Right kidney (tissue), 1 donor: ENCODE measurements at regions not wholly inside any gene's neighbourhood (a gene's known extent, or its start where the extent isn't known, plus 50 kb on each side); places are given as distances from the start of the nearest gene placed in this dataset.

Experiments used
- DNase-seq: peaks from one replicate; pipeline ENCODE4 v3.0.0-alpha.2; 2016

DNA sequence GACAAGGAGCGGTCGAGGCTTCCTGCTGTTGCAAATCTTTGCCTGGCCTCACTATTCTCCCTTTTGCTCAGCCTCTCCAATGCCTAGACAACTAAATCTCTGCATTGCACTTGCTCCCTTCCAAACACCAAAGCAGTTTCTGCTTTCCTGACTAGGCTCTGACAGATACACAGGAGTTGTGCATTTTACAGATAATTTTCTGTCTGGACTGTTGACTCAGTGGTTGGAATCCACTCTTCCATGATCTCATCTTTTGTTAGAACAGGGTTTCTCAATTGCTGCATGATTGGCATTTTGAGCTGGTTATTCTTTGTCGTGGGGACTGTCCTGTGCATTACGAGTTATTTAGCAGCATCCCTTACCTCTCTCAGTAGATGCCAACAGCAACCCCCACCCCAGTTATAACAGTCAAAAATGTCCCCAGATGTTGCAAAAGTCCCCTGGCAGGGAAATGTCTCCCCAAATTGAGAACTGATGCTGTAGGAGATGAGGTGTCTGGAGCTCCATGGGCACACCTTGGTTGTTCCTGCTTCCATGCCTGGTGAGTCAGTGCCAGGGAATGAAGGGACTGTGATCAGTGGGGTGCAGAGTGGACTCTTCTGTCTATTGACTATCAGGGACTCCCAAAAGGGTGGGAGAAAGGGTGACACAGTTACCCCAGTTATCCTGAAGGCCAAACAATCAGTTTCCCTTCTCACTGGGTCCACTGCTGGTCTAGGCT lies 557.4 kb upstream of the PSMD7 start:
- no peak for DNase-seq

DNA sequence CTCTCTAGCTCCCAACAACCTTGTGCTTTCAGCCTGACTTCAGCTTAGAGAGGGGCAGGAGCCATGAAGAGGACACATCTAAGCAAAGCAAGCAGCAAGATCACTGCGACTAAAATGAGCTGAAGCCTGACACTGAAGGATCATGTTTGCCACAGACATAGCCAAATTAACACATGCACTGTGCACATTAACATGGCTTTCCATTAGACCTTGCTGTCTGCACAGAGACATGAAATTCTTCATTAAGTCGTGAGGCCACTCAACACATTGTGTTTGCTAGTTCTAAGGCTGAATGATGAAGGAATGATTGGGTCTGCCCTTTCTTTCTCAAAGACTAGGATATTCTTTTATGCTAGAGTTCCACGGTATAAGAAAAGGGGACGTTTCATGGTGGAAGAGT lies 558.3 kb upstream of the PSMD7 start:
- no peak for DNase-seq

DNA sequence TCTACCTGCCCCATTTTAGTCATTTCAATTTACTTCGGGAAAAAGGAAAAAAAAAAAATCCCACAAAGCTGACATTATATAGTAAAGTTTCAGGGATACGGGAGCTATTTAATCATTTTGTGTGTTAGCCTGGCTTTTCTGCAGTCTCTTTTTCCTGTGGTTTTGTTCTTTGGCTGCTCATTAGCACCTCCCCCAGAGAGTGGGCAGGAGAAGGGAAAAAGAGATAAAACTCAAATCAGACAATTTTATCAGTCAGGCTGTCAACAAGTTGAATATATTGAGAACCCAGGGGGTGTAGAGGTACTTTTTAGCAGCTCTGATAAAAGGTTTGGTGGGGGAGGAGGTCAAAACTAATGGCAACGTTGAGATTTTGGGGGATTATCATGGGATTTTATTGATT lies 559.0 kb upstream of the PSMD7 start:
- DNase-seq: no peak

DNA sequence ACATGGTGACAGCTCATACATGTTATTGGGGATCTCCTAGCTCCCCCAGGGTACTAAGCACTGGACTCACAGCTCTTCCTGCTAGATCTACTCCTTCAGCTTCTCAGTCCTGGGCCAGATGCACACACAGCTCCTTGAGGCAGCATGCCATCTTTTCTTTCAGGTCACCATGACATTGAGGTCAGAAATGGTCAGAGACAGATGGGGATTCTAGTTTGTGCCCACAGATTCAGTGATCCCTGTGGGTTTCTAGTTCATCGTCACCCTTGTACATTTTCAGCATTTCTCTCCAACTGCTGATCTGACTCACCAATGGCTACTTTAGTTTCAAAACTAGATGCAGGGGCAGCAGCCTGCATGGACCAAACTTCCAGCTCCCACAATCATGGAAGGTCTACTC lies 560.7 kb upstream of the PSMD7 start:
- DNase-seq: no peak

DNA sequence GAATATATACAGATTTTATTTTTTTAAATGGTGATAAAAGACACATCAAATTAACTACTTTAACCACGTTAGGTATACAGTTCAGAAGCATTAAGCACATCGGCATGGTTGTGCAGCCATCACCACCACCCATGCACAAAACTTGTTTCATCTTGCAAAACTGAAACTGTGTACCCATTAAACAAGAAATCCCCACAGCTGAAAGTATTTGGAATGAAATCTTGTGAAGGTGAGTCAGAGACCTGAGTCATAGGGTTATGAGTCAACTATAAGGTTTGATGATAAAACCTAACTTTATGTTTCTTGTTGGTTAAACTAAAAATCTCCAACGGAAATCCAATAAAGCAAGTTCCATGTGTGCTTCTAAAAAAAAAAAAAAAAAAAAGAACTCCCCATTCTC lies 561.6 kb upstream of the PSMD7 start:
- DNase-seq: no peak

DNA sequence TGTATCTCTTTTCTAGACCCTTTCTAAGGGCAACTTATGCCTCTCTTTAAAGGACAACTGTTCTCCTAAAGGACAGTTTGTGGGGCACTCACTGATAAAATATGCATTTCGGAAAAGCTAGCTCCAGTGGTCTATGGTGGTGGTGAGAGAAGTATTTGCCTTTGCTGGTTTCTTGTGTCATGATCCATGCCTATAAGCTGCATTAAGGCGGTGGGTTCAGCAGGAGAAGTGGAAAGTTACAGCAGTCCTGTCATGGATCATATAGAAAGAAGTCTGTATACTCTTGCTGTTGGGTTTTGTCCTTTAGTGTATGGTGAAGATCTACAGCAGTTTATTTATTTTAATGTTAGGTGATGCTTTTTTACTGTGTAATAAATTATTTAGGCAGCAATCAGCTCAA lies 563.9 kb upstream of the PSMD7 start:
- no peak for DNase-seq

DNA sequence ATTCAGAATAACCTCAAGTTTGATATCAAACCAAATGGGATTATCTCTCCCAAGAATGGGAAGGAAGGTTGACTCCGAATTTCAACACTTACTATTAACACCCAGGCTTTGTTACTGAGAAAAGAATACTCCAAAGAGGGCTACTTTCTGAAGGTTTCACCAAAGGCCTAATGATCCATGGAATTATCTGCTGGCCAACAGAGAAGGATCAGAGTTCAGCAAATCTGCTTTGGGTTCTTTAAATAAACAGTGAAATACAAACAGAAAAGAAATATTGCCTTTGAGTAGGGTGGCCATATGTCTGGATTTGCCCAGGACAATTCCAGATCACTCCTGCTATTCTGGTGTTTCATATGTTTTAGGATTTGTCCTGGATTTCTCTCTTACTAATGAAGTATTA lies 564.5 kb upstream of the PSMD7 start:
- DNase-seq: no peak

DNA sequence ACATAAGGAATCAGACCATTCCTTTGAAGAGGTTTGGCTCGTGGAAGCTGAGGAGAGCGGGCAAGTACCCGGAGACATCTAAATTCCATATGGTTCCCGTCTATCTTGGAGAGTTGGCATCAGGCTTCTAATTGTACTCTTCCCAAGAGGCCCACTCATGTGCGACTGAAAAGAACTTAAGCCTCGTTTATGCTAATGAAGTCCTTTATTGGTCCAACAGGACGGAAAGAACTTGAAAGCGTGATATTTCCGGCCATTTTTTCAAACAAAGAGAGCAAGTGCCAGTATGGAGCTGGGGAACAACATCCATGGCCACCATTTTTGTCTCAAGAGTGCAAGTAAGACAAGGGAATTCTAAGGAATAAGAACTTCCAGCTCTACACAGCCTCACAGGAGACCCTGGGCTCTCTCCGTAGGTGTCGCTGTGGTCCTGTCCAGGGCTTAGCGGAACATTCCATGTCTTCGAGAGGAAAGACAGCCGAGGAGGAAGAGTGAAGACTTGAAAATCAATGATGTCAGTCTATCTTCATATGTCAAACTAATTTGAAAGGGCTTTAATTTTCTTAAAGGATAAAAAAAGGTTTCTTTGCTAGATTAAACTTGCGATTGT lies 566.0 kb upstream of the PSMD7 start:
- DNase-seq: no peak

DNA sequence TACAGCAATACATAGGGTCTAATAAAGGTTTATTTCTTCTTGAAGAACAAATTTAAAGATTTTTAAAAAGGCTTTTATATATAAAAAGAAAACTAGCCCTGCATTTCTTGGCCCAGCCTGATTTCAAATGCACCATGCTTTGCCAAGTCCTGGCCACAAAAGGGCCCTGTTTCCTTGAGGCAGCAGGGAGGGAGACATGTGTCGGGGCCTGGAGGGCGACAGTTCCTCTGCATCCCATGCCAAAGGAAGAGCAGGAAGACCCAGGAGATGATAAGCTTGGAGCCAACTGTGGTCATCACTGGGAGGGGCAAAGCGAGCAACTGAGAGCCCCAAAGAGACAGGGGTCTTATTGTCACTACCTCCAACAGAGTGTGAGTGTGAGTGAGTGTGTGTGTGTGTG lies 571.5 kb upstream of the PSMD7 start:
- DNase-seq: no peak

DNA sequence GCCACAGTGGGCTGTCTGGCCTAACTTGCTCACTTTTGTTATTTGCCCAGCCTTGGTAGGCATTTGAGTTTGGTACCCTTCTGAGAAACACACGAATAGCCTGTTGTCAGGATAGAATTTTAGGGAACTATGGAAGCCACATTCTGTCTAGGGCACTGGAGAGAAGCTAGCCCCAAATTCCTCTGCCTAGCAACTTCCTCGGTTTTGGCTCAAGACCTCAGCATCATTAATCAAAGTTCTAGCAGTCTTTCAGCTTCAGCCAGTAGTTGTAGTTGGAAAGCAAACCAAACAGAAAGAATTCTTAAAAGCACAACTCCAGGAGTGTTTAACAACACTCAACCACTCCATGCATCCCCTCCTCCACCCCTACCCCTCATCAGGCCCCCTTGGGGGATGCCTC lies 572.1 kb upstream of the PSMD7 start:
- DNase-seq: no peak

DNA sequence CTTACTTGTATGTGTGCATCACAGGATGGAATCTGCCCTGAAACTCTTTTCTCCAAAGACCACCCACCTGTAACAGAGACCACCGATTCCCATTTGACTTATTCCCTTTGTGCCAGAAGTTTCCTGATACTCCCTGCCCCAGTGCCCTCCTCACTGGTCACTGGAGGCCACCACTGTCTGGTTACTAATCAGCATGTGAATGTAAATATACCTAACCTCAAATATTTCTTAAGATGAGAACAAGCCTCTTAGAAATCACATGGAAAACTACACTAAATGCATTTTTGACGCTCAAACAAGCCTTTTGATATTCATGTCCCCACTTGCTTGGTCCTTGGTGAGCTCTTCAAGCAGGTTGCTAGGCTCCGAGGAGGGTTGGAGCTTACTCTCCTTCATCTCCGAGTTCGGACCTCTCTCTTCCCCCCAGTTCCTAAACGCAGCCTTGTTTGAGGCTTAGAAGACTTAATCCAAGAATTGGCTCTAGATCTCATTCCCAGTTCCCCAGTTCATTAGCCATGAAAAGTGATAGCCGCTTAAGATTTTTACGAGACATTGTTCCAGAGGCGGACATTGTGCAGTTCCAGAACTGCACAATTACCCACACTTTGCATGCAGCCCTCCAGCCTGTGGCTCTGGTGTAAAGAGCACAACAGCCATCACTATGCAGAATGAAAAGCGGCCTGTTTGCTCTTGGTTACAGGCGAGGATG lies 579.2 kb upstream of the PSMD7 start:
- no peak for DNase-seq

DNA sequence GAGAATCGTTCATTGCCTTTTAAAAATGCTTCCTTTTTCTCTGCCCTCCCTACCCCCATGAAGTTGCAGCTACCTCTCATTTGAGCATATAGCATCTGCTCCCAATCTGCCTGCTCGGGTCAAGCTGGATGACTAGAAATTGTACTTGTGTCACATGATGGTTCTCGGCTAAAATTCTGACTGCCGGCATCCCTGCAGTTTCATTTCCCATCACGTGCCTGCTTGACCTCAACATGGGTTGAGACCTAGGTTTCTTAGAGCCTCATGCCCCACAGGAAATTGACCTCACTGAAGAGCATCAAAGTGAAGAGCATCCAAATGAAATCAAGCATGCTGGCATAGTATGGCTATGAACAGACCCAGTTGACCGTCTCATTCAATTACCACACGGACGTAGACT lies 581.6 kb upstream of the PSMD7 start:
- no peak for DNase-seq

DNA sequence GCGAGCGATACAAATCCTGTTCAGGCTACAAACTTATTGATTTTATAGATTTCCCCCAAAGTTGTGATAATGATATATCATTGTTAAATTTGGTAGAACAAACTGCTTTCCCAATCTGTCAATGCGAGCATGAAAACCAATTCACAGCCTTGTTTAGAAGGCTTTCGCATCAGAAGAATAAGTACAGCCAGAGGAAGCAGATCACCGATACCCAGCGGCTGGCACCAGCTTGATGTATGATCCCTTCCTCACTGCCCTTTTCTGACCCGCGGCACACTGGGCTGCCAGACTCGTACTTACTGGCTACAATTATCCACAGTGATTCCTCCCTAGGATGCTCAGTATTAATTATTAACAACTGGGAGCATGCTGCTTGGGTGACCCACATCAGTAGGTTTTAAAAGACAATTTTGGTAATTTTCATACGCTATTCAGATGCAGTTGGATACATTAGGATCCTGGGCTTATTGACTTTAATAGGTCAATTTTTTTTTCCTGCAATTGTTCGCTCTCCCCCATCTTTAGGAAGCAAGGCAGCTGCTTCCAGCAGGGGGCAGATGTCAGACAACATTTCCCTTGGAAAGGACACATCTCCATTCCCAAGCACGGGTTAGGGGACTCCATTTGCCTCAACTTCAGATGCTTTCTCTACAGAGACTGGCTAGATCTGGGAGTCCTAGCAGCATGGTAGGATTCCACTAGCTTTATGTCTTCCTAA lies 582.7 kb upstream of the PSMD7 start:
- DNase-seq: no peak

DNA sequence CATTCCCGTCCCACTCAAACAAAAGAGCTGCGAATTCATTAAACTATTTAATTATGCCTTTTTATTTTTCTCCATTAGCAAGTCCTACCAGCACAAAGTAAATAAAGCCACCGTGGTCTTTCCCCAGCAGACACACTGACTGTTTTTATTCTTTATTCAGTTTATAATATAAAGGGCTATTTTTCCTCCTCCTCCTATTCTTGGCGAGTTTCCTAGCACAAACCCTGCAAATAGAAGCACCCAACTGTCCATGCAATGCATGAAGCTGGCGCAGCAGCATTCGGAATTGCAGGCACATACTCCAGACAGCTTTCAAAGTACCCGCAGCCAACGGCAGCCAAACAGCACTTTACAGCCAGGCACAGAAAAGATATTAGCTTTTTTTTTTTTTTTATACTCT lies 583.4 kb upstream of the PSMD7 start:
- DNase-seq: no peak

DNA sequence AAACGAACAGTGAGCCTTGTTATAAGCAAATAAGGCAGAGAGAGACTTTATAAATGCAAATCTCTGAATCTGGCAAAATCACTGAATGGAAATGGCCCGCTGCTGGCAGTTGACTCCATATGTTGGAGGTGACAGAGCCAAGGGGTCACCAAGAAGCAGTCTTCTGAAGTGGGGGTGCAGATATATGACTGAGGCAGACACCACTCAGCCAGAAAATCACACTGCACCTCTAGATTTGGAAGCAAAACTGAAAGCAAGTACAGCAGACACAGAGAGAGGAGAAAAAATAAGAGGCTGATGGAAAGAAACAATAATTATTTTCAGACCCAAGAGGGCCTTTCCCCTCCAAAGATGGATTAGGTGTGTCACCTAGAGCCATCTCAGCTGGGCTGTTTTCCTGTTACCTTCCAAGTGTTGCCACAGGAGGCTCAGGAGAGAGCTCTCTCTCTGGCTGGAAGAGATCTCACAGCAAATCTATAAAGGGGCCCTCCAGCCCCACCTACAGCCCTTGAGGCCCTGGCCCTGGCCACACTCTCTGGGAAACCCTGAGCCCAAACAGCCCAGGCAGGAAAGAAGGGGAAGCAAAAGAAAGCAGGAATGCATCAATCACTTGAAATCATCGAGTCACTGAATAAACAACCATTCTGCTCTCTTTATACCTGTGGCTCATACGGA lies 585.1 kb upstream of the PSMD7 start:
- no peak for DNase-seq

DNA sequence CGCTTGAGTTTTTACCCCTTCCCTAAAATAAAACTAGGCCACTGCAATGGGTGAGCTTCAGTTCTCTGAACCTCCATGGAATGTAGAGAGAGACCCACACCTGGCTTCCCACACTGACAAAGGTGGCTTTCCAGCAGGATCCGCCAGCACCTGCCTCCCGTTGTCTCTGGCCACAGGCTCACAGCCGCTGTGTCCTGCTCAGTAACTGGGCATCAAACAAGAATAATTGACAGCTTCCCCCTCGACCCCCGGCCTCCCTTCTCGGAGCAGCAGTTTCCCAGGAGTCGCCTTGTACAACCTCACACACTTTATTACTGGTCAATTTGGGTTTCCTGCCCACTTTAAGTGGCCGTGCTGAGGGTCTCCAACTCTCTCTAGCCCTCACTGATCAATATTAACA lies 586.1 kb upstream of the PSMD7 start:
- no peak for DNase-seq

DNA sequence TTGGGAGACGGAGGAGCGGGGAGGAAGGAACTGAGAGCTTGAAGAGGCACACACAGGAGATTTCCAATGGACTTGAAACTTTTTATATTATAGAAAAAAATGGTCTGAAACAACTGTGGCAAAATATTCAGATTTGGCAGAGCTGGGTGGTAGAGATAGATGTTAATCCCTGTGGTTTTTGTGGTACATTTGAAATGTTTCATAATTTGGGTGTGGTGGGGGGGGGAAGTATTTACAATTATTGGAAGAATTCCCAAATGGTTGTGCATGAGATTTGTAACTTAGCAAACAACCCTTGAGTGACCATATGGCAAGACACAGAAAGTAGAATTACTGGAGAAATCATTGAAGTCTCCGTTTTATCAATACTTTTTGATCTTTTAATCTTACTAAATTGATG lies 588.8 kb upstream of the PSMD7 start:
- no peak for DNase-seq

DNA sequence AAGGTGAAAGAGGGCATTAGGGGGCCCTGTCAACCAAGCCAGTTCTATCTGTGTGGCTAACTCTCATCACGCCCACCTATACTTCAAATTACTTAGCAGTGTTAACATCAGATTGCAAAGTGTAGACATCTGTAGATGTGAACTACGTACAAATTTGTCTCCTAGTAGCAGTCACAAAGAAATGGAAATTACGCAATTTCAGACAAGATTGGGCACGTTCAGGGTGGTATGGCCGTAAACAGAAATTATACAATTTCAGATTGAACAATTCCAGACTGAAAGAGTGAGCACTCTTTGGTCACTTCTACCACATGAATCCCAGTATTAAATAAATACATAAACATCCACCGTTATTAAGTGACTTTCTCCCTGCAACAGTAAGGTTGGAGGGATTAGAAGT lies 592.7 kb upstream of the PSMD7 start:
- no peak for DNase-seq

DNA sequence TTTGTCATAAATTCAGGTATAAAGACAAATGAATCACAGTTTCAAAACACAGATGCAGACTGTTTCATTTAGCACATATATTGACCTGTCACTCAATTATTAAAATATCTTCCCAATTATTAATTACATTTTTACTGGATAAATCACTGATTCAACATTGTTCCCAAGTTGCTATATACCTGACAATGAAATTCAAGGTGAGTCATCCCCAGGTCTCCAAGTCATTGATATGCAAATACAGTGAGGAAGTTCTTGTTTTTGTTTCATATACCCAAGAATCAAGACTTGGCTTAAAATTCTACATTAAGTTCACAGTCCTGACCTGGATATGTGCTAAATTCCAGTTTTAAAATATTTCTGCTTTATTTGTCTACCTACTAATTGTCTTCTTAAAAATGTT lies 599.3 kb upstream of the PSMD7 start:
- no peak for DNase-seq

DNA sequence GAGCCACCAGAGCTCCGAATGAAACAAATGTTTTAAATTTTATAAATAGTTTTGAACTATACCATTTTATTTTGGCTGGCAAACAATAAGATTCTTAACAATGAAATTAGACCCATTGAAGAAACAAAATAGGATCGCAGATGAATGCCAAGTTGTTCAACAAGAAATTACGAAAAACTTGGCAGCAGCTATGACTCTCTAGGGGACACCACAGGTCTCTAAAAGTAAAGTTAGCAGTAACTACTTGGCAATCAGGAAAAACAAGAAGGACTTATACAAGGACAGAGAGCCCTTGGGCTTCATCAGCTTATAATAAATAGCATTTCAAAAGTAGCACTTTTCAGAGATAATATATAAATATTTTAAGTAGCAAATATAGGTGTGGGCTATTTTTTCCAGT lies 603.8 kb upstream of the PSMD7 start:
- DNase-seq: no peak

DNA sequence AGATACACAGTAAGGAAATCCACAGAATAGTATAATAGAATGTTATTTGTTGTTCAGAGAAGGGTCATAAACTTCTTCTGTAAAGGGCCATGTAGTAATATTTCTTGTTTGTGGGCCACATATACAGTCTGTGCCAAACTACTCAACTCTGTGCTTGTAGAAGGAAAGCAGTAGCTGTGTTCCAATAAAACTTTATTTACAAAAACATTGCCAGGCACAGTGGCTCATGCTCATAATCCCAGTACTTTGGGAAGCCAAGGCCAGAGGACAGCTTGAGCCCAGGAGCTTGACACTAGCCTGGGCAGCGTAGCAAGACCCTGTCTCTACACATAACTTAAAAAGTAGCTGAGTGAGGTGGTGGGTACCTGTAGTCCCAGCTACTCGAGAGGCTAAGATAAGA lies 612.8 kb upstream of the PSMD7 start:
- DNase-seq: no peak

DNA sequence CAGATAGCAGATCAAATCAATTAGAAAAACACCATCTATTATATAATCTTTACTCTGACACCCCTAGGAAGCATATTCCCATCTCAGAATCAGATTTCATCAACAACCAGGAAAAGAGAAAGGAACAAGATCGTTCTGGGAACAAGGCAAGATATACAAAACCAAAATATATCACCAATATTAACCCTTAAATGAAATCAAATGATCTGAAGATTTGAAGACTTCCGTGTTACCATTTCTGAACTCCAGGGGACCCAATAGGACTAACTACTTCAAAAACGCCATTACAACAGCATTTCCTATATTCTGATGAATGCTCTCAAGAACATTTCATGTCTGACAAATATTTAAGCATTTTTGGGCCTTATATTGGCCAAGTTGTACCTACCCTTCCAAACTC lies 624.2 kb upstream of the ZFHX3 start:
- DNase-seq: no peak
